AG04449 (cell line): ENCODE measurements at regions not wholly inside any gene's neighbourhood (a gene's known extent, or its start where the extent isn't known, plus 50 kb on each side); places are given as distances from the start of the nearest gene placed in this dataset.

ENCODE experiments used
- CTCF ChIA-PET: fragments of 350-600 bp; formaldehyde crosslinking; extraction: SDS; loops from one replicate; lab custom pipeline; 2021; ENCODE audit warnings: antibody characterized with exemption; lab: Yijun Ruan, JAX
- POLR2A ChIA-PET: fragments of 400-600, 350-600 bp; formaldehyde crosslinking; extraction: SDS; loops from one replicate; lab custom pipeline; 2020; ENCODE audit warnings: antibody characterized with exemption, inconsistent platforms; lab: Yijun Ruan, JAX
- DNase-seq: peaks from one replicate; pipeline ENCODE4 v3.0.0-alpha.2; 2010; ENCODE audit warnings: low read depth, low spot score
- H3K4me3 ChIP-seq: 2 replicates; pipeline ENCODE4 v1.5.1; 2011; ENCODE audit warnings: low read depth, mild to moderate bottlenecking, control low read depth, low read length
- TF ChIP-seq, protein P1 (sequence below): IDR thresholded peaks from one replicate; pipeline ENCODE4 v1.5.1; 2011; ENCODE audit warnings: mild to moderate bottlenecking, moderate library complexity, low read length, control low read depth, inconsistent platforms; ENCODE audit not compliant: insufficient read depth; ENCODE audit errors: missing control alignments

DNA sequence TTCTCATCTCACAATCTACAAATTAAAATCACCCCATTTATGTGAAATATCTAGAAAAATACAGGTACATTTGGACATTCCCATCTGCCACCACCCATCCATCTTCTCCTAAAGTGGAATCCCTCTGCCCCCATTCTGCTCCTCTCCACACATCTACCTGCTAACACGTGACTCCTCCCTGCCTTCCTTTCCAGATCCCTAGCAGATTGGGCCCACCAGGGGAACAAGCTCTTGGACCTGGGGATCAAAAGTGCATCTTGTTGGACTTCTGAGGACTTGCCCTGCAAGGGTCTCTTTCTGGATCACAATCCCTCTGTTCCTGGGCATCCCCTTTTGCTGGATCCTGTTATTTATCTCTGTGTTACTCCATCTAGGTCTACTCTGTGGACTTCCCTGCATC is 107.6 kb downstream of the ZNF280B start:
- DNase-seq, result no peak
- POLR2A ChIA-PET, result no interaction called here
- H3K4me3 ChIP-seq, result no peak overlapping the region
- CTCF ChIA-PET, result interaction anchor here (1.0 kb wide), 1 partner anchor 22 kb away, joined by 4 read pairs; no protein-coding TSS in a partner anchor
- TF ChIP-seq, protein P1, sequence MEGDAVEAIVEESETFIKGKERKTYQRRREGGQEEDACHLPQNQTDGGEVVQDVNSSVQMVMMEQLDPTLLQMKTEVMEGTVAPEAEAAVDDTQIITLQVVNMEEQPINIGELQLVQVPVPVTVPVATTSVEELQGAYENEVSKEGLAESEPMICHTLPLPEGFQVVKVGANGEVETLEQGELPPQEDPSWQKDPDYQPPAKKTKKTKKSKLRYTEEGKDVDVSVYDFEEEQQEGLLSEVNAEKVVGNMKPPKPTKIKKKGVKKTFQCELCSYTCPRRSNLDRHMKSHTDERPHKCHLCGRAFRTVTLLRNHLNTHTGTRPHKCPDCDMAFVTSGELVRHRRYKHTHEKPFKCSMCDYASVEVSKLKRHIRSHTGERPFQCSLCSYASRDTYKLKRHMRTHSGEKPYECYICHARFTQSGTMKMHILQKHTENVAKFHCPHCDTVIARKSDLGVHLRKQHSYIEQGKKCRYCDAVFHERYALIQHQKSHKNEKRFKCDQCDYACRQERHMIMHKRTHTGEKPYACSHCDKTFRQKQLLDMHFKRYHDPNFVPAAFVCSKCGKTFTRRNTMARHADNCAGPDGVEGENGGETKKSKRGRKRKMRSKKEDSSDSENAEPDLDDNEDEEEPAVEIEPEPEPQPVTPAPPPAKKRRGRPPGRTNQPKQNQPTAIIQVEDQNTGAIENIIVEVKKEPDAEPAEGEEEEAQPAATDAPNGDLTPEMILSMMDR, result no peak

DNA sequence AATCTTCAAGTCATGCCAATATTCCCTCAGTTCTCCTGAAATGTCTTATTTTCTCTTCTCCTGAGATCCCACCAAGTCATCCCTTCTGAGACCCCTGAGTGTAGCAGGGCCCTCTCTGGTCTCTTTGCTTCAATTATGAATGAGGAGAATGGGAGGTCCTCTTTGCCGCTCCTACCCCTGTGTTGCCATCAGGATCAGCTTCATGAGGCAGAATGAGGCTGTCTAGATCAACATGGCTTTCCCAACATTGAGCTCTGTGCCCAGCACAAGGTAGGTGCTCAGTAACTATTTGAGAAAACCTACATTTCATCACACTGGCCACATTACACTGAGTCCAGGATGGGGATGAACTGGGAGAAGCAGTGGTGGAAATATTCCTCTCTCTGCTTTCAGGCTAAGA is 107.2 kb downstream of the ZNF280B start:
- no peak for DNase-seq
- TF ChIP-seq, protein P1, result no peak
- ChIA-PET CTCF (no interaction called here), POLR2A (no interaction called here)
- no peak overlapping the region for H3K4me3 ChIP-seq

DNA sequence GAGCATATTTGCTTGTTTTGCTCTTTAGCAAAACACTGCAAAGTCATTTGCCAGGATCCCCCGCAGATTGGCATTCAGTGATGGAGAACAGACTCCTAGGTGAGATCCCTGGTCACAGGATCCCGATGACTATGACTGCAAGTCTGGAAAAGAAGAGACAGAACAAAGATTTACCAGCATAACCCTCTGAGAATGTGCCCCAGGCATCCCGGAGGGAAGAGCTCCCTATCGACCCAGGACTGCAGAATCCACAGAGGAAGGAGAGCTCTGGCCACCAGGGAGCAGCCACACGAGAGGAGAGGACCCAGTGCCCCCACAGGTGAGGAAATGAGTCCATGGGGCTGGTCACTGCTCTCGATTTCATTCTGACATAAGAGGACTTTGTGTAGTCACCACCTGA is 105.2 kb downstream of the ZNF280B start:
- ChIA-PET POLR2A (no interaction called here), CTCF (interaction anchor here (1.4 kb wide), 1 partner anchor 20 kb away, joined by 4 read pairs; no protein-coding TSS in a partner anchor)
- no peak for DNase-seq
- H3K4me3 ChIP-seq, result no peak overlapping the region
- TF ChIP-seq, protein P1, result no peak

DNA sequence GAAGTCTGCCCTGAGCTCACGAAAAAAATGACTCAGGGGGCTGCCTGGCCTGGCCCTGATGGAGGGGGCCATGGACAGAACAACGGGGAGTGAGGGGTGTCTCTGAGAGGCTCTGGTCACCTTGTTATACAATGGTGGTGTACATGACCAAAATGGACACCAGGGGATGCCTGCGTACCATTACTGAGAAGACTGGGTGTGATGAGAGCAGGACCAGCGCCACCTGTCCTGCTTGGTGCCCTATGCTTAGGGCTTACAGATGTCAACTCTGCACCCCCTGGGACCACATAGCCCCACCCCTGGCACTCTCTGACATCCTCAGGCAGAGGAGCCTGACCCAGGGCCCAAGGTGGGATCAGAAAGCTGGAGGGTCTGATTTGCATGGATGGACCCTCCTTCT is 104.8 kb downstream of the ZNF280B start:
- no peak for DNase-seq
- TF ChIP-seq, protein P1, result no peak
- no peak overlapping the region for H3K4me3 ChIP-seq
- ChIA-PET POLR2A (no interaction called here), CTCF (interaction anchor here (1.0 kb wide), 1 partner anchor 19 kb away, joined by 3 read pairs; no protein-coding TSS in a partner anchor)

DNA sequence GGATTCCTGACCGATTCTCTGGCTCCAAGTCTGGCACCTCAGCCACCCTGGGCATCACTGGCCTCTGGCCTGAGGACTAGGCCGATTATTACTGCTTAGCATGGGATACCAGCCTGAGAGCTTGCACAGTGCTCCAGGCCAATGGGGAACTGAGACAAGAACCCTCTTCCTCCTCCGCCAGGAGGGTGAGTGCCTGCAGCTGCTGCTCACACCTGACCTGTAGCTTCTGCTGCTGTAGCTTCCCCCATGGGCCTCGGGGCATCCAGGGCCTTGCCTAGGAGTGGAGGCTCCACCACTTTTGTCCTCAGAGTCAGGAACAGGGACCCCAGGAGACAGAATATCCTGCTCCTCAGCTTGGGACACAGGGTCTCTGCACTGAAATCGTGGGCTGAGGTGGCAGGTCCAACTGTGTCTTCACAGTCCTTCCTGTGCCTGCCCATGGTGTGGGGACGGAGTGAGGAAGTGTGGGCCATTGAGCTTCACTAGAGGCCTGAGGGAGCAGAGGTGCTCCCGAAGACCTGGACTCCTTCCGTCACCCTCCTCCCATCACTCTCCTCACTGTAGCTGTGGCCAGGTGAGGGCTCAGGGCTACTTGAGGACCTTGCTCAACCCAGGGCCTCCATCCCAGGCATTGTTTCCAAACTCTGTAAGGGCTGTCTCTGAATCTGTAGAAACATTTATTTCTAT is 103.8 kb downstream of the ZNF280B start:
- POLR2A ChIA-PET, result no interaction called here
- no peak overlapping the region for H3K4me3 ChIP-seq
- CTCF ChIA-PET, result interaction anchor here (1.0 kb wide), 1 partner anchor 18 kb away, joined by 3 read pairs; no protein-coding TSS in a partner anchor
- DNase-seq, result no peak
- TF ChIP-seq, protein P1, result no peak

DNA sequence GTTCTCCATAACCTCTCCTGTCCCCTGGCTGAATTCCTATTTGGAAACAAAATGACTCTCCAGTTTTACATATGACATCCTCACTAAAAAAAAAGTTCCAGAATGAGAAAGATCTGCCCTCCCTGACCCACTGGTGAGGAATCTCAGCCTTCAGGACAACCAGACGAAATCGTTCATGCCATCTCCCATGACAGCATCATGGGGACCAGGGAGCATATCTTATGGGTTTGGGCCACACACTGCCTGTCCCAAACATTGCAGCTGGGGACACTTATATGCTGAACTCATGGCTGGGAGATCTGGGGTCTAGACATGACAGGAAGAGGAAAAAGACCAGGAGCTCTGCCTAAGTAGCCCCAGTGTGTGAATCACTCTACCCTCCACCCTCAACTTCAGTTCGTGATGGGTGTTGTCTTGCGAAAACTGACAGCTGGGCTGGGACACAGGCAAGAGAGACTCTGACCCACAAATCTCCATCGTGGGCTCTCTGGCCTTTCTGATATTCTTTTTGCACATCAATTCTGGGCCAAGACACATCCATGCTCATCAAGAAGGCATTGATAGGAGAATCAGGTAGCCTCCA is 102.0 kb downstream of the ZNF280B start:
- no peak for DNase-seq
- no peak overlapping the region for H3K4me3 ChIP-seq
- ChIA-PET CTCF (interaction anchor here (0.7 to 1.0 kb wide), 3 partner anchors 16 to 18 kb away, joined by 3 to 6 read pairs (median 3); no protein-coding TSS in a partner anchor), POLR2A (no interaction called here)
- TF ChIP-seq, protein P1, result no peak
